ENCODE measurements at regions not wholly inside any gene's neighbourhood (a gene's known extent, or its start where the extent isn't known, plus 50 kb on each side); places are given as distances from the start of the nearest gene placed in this dataset.

- DNase-seq (ENCODE audit: low read depth): no peak
- H3K4me3 ChIP-seq (ENCODE audit: low read depth, low read length): no peak overlapping the region
- TF ChIP-seq CTCF (conservative IDR thresholded peaks at IDR 0.05; ENCODE audit: low read depth, low read length): no peak
Measured at GRCh38 chr1:5798904-5799303, 193.3 kb downstream of the NPHP4 start.

- no peak overlapping the region for H3K4me3 ChIP-seq (ENCODE audit: low read depth, low read length)
- DNase-seq (ENCODE audit: low read depth): no peak
- TF ChIP-seq CTCF (conservative IDR thresholded peaks at IDR 0.05; ENCODE audit: low read depth, low read length): no peak
Measured at GRCh38 chr1:5798151-5798730, 194.0 kb downstream of the NPHP4 start.

- no peak for TF ChIP-seq CTCF (conservative IDR thresholded peaks at IDR 0.05; ENCODE audit: low read depth, low read length)
- no peak overlapping the region for H3K4me3 ChIP-seq (ENCODE audit: low read depth, low read length)
- DNase-seq (ENCODE audit: low read depth): no peak
Measured at GRCh38 chr1:5796028-5796427, 196.2 kb downstream of the NPHP4 start.

GRCh38 chr1:5794279-5794678 is 197.9 kb downstream of the NPHP4 start:
- no peak for TF ChIP-seq CTCF (conservative IDR thresholded peaks at IDR 0.05; ENCODE audit: low read depth, low read length)
- no peak for DNase-seq (ENCODE audit: low read depth)
- H3K4me3 ChIP-seq (ENCODE audit: low read depth, low read length): no peak overlapping the region

GRCh38 chr1:5793516-5793915 is 198.7 kb downstream of the NPHP4 start:
- DNase-seq (ENCODE audit: low read depth): no peak
- no peak overlapping the region for H3K4me3 ChIP-seq (ENCODE audit: low read depth, low read length)
- TF ChIP-seq CTCF (conservative IDR thresholded peaks at IDR 0.05; ENCODE audit: low read depth, low read length): no peak

- H3K4me3 ChIP-seq (ENCODE audit: low read depth, low read length): no peak overlapping the region
- no peak for DNase-seq (ENCODE audit: low read depth)
- no peak for TF ChIP-seq CTCF (conservative IDR thresholded peaks at IDR 0.05; ENCODE audit: low read depth, low read length)
Measured at GRCh38 chr1:5781079-5781478, 211.1 kb downstream of the NPHP4 start.

GRCh38 chr1:5780324-5780716 is 211.9 kb downstream of the NPHP4 start:
- no peak for DNase-seq (ENCODE audit: low read depth)
- no peak overlapping the region for H3K4me3 ChIP-seq (ENCODE audit: low read depth, low read length)
- no peak for TF ChIP-seq CTCF (conservative IDR thresholded peaks at IDR 0.05; ENCODE audit: low read depth, low read length)

Data from epithelial cell of proximal tubule (primary cell).